ENCODE measurements at regions not wholly inside any gene's neighbourhood (a gene's known extent, or its start where the extent isn't known, plus 50 kb on each side); places are given as distances from the start of the nearest gene placed in this dataset.

- FAIRE-seq = no peak
- no peak overlapping the region for H3K27ac ChIP-seq
- no peak overlapping the region for H3K4me3 ChIP-seq
- DNase-seq (ENCODE audit: low read depth in 1 of 2, low spot score in 1 of 2) = no peak
- WGBS (ENCODE audit: missing lambda C conversion rate) = 52% methylated on average over 15 of the region's 15 CpGs
- H3K4me2 ChIP-seq = no peak overlapping the region; the same call in 2 of the 3 replicates
- POLR2A ChIA-PET = no interaction called here
- CTCF ChIA-PET = interaction anchor here (0.6 to 0.9 kb wide), 3 partner anchors 26 to 189 kb away, joined by 3 read pairs; no protein-coding TSS in a partner anchor
- ATAC-seq = no peak
- no peaks in the 10 kb centered on the region for H3K9me3 ChIP-seq
- no peak for TF ChIP-seq POLR2A (IDR thresholded peaks at IDR 0.05; ENCODE audit: low read length)
- TF ChIP-seq CBX2 (IDR thresholded peaks at IDR 0.05; ENCODE audit: borderline replicate concordance, low read depth) = no peak
- no peak for TF ChIP-seq ZNF302 (CRISPR knock-in tag; IDR thresholded peaks at IDR 0.05)
- no peak for TF ChIP-seq HES2 (IDR thresholded peaks at IDR 0.05)
- no peak for TF ChIP-seq HEYL (CRISPR knock-in tag; IDR thresholded peaks at IDR 0.05)
- TF ChIP-seq E2F6 (IDR thresholded peaks at IDR 0.05; ENCODE audit: borderline replicate concordance, low read depth) = no peak
- no peak for TF ChIP-seq RFX5 (IDR thresholded peaks at IDR 0.05)
- no peak for TF ChIP-seq RCOR1 (IDR thresholded peaks at IDR 0.05; ENCODE audit: low read depth, low read length)
- TF ChIP-seq KDM1A (IDR thresholded peaks at IDR 0.05; ENCODE audit: low read depth) = no peak
- no peak for TF ChIP-seq MAX (IDR thresholded peaks at IDR 0.05)
- H3K4me1 ChIP-seq = 0 out of 3 replicates have a peak, but pooled peaks cover 9% of the 10 kb centered on the region
Measured at GRCh38 chr20:63100926-63101699, 94.3 kb upstream of the BHLHE23 start.

GRCh38 chr20:63100174-63100925 lies 93.6 kb upstream of the BHLHE23 start:
- ATAC-seq (no peak), DNase-seq (ENCODE audit: low read depth in 1 of 2, low spot score in 1 of 2) (no peak), FAIRE-seq (no peak)
- CTCF ChIA-PET = interaction anchor here (0.6 to 0.9 kb wide), 3 partner anchors 27 to 188 kb away, joined by 3 read pairs; no protein-coding TSS in a partner anchor
- TF ChIP-seq ELK1 (IDR thresholded peaks at IDR 0.05; ENCODE audit: low read depth, low read length) (no peak), HES2 (IDR thresholded peaks at IDR 0.05) (no peak), SMC3 (IDR thresholded peaks at IDR 0.05) (no peak), FOSL2 (IDR thresholded peaks at IDR 0.05) (no peak), FOSL2 (CRISPR knock-in tag; IDR thresholded peaks at IDR 0.05) (no peak), ZFP36 (IDR thresholded peaks at IDR 0.05; ENCODE audit: borderline replicate concordance, partially characterized antibody) (no peak), CBX2 (IDR thresholded peaks at IDR 0.05; ENCODE audit: borderline replicate concordance, low read depth) (no peak), KDM1A (IDR thresholded peaks at IDR 0.05; ENCODE audit: low read depth) (no peak), TFCP2L1 (CRISPR knock-in tag; IDR thresholded peaks at IDR 0.05) (no peak)
- Histone ChIP-seq H3K9me3 (no peaks in the 10 kb centered on the region), H3K27ac (no peak overlapping the region), H3K4me1 (0 out of 3 replicates have a peak, but pooled peaks cover 4% of the 10 kb centered on the region), H3K4me3 (no peak overlapping the region), H3K4me2 (no peak overlapping the region)
- 33% methylated on average over 14 of the region's 14 CpGs for WGBS (ENCODE audit: missing lambda C conversion rate)
- POLR2A ChIA-PET = no interaction called here

- Histone ChIP-seq H3K4me2 (no peak overlapping the region), H3K4me3 (no peak overlapping the region), H3K4me1 (0 out of 3 replicates have a peak, but pooled peaks cover 4% of the 10 kb centered on the region), H3K9me3 (no peaks in the 10 kb centered on the region), H3K27ac (no peak overlapping the region)
- 12% methylated on average over 22 of the region's 22 CpGs for WGBS (ENCODE audit: missing lambda C conversion rate)
- TF ChIP-seq EHF (CRISPR knock-in tag; IDR thresholded peaks at IDR 0.05) (no peak), RARB (CRISPR knock-in tag; IDR thresholded peaks at IDR 0.05) (no peak), ESRRA (IDR thresholded peaks at IDR 0.05; ENCODE audit: borderline replicate concordance, low read length) (no peak), PHF8 (IDR thresholded peaks at IDR 0.05; ENCODE audit: borderline replicate concordance, low read depth) (no peak), CBX2 (IDR thresholded peaks at IDR 0.05; ENCODE audit: borderline replicate concordance, low read depth) (no peak), ZSCAN20 (CRISPR knock-in tag; IDR thresholded peaks at IDR 0.05) (no peak), ELK1 (IDR thresholded peaks at IDR 0.05; ENCODE audit: low read depth, low read length) (no peak), RAD21 (conservative IDR thresholded peaks at IDR 0.05 in 1 of 2, IDR thresholded peaks at IDR 0.05 in 1 of 2) (no peak), HES2 (IDR thresholded peaks at IDR 0.05) (no peak), NPAS2 (CRISPR knock-in tag; IDR thresholded peaks at IDR 0.05; ENCODE audit: borderline replicate concordance) (no peak), ZFP36 (IDR thresholded peaks at IDR 0.05; ENCODE audit: borderline replicate concordance, partially characterized antibody) (no peak), RCOR1 (IDR thresholded peaks at IDR 0.05; ENCODE audit: low read depth, low read length) (no peak), POLR2A (IDR thresholded peaks at IDR 0.05; ENCODE audit: low read length) (no peak), CBX8 (IDR thresholded peaks at IDR 0.05) (no peak), HOXB5 (CRISPR knock-in tag; IDR thresholded peaks at IDR 0.05) (no peak), RNF2 (IDR thresholded peaks at IDR 0.05; ENCODE audit: borderline replicate concordance, low read depth) (no peak)
- ChIA-PET CTCF (no interaction called here), POLR2A (no interaction called here)
- ATAC-seq = no peak
- no peak for FAIRE-seq
- DNase-seq (ENCODE audit: low read depth in 1 of 2, low spot score in 1 of 2) = peak in 1 of 2 experiments; percentile 20
Measured at GRCh38 chr20:63099456-63100173, 92.9 kb upstream of the BHLHE23 start.
